GM18517 (cell line): ENCODE measurements at regions not wholly inside any gene's neighbourhood (a gene's known extent, or its start where the extent isn't known, plus 50 kb on each side); places are given as distances from the start of the nearest gene placed in this dataset.

Experiments
- ATAC-seq: cut with Tn5 transposase; IDR thresholded peaks from one replicate; pipeline ENCODE4 v1.9.1; 2021; ENCODE audit warnings: mild to moderate bottlenecking, moderate library complexity; ENCODE audit not compliant: unreplicated experiment

DNA sequence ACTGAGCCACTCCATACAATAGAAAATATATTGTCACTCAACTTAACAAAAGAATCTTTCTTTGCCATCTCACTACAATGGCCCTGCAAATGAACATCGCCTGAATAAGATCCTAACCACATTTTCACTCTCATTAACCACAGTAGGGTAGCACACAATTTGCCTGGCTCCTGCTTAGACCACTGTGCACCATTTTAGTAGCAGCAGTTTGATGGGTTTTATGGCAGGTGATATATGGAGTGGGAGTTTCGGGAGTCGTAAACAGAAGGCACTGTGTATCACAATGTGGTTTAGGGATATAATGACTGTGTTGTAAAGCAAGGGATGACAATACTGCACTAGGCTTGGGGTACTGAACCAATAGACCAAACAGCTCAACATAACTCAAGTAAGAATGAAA is 617.4 kb downstream of the BCL11A start:
- no peak for ATAC-seq

DNA sequence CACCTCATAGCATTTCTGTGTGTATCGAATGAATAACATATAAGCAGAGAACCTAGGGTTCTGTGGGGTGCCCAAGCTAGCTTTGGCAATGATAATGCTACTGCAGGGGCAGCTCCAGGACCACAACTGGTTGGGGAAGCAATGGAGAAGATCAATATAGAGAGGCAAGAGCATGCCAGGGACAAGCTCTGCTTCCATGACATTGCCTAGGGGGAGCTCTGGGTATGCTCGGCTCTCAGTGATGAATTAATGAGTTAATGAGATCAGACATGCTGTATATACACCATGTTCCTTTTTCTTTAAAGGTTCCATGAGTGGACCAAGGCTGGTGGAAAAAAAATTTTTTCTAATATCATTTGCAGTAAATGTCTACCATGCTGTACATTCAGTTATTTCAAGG is 618.4 kb downstream of the BCL11A start:
- no peak for ATAC-seq

DNA sequence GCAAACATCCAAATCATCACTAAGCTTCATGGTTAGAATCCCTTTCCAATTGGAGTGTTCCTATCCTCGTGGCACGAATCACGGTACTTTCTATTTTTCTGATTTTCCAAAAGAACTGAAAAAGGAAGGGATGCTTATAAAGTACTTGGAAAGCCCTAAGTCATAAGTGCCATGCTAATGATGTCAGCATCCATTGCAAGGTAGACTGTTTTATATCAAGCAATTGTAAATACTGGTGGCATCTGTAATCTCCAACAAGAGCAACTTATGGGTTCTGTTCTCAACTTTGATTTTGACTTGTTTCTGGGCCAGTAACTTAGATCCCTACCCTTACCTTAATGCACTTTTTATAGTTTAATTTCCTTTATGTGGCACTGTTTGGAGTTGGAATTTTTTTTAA is 619.5 kb downstream of the BCL11A start:
- no peak for ATAC-seq

DNA sequence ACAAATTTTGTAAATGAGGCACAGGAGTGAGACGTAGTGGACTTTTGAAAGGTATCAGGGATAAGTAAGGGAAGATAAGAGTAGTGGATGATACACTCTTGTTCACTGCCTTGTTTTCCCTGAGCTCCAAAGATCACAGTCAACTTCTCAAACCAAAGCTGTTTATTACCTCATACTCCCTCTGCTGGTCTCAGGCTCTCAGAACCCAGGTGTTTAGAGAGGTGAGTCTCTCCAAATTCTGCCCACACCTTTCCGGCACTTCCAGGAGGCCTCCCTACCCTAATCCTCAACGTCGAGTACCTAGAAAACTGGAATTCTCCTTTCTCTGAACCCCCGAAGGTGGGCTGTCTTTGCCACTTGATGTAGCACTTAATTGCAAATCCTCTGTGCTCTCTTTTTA is 621.1 kb downstream of the BCL11A start:
- no peak for ATAC-seq

DNA sequence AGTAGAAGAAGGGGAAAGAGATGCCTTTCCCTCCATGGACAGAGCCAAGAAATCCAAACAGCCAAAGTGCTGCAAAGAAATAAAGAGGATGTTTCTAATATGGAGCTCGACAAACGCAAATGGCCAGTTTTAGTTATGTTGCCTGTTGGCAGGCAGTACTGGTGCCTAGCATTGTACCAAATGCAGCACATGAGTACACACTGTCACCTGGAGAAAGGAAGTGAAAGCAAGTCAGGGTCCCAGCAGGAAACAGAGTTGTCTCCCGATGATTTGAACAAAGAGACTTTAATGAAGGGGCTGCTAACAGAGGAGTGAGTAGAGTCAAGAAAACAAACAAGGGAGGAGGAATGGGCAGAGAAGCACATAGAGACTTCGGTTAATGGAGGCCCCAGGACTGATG is 623.0 kb downstream of the BCL11A start:
- no peak for ATAC-seq

DNA sequence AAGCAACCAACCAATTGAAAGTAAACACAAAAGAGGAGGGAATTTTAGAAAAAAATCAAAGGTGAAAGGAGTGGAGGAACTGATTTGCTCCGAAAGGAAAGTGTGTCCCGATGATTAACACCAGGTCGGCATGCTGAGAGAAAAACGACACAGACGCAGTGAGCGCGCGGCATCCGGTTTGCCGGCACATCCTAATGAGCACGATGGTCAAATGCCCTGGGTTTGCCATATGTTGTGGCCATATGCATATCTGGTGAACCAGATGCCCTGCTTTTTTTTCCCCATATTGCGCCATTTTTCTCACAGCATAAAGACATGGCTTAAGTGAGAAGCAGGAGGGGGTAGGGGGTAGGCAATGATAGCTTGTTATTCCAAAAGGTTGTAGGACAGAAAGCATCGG is 626.7 kb downstream of the BCL11A start:
- no peak for ATAC-seq

DNA sequence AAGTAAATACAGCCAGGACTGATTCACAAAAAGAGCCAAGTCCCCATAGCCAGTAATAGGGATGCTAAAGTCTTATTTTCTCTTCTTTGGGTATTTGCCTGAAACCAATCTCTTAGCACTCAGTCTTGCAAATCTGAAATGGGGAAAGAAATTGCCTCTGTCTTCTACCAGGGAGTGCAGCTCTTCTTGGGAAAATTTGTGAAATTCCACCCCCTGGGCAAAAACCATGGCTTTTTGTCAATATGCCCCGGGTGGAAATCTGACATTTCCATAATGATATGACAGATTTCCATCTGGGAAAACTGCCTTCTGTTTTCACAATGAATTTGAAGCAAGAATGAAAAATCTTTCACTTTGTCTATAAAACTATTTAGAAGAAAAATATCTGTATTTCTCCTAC is 628.1 kb downstream of the BCL11A start:
- no peak for ATAC-seq

DNA sequence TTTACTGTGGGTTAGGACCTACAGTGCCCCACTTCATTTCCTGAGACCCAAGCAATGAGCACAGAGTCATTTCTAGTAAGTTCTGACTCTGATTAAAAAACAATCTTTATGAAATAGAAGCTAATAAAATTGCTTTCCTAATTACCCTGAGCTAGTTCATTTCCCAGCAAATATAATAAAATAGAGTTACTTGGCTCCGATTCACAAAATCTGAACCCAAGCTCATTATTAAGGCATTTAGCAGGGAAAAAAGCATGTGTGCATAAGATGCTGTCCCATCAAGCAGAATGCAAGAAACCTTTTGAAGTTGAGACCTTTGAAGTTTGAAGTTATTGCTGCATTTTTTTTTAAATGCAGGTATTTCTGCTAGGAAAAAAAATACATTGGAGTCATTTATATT is 629.1 kb downstream of the BCL11A start:
- ATAC-seq: no peak

DNA sequence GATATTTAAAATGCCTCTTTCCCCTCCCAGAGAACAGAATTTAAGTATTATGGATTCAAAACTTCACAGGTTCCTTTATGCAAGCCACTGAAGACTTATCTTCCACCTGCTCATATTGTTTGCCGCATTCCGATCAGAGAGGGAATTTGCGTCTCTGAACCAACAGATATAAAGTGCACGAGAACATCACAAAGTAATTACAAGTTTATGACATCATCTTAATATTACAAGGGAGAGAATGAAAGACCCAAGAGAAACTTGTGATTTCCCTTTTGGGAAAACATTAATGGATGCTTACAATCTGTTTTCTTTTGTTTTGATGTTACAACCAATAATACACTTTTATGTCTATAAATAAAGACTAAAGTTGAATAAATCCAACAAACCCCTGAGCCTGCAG is 631.0 kb downstream of the BCL11A start:
- ATAC-seq: no peak

DNA sequence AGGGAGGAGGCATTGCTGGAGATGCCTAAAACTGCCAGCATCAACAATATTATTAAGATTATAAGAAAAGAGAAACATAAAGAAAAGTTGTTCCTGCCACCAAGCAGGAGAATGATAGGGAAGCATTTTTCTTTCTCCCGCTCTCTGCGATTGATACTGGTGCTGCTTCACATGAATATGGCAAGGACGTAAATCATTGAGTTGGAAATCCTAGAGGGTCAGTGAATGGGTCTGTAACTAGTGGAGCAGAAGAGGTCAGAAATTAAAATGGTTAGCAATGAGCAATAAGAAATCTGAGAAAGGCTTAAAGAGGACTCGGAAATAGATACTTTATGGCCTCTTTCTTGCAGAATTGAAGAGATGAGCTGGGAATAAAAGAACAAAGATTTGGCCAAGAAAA is 631.7 kb downstream of the BCL11A start:
- no peak for ATAC-seq

DNA sequence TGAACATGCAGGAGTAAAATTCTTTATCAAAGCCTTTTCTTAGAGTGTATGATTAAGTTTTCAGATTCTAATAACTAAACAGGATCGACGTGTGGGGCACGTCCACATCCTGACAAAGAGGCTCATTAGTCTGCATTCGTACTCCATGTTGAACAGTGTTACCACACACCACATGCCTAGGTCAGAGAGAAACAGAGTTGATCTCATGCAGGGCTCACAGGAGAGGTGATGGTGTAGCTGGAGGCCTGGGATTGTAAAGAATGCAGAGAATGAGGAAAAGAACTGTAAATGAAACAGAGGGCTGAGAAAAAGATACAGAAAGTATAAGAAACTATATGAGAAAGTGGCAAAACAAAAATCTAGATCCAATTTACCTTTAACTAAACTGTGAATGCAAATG is 632.5 kb downstream of the BCL11A start:
- ATAC-seq: no peak

DNA sequence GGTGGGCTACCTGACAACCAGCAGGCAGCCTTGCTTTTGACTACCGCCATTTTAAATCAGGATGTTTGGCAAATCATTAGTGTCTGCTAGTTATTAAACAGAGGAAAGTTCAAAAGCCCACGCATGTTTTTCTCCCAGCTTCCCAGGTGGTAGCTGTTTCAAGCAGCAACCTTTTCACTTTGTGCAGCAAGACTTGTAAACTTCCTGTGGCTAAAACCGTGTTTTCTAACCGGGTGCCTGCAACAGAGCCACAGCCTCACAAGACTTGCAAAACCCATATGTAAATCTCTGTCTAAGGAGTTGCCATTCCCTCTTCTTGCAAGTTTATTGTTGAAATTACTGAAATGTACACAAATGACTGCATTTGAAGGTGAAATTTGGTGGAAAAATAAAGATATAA is 633.1 kb downstream of the BCL11A start:
- ATAC-seq: no peak

DNA sequence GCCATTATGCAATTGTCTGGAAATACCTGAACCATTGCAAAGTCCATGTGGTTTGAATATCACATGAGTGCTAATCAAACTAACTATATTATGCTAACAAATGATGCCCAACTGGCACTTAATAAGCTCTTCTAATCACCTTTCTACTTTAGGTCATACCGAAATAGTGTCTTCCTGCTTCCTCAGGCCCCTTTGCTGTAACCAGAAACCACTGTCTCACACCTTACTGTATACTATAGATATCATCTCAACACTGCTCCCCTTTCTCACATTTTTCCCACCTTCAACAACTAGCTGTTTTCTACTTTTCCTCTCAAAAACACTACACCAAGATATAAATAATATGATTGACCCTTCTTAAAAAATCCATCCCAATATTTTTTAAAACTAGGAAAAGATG is 633.9 kb downstream of the BCL11A start:
- ATAC-seq: no peak

DNA sequence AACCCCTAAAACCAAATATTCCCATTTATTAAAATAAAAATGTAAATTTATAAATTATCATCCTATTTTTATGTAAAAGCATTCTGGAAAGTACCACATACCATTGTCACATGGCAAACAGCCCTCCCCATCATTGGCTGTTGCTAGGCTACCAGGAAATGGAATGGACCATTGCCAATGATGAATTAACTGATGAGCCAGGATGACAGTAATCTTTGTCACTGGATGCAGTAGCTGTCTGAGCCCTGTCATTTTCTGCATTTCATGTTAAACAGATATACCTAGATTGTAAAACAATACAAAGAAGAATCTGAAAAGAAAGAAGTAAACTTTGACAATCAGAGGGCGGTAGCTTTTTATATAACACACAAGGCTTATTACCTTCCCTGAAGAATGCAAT is 641.4 kb downstream of the BCL11A start:
- no peak for ATAC-seq

DNA sequence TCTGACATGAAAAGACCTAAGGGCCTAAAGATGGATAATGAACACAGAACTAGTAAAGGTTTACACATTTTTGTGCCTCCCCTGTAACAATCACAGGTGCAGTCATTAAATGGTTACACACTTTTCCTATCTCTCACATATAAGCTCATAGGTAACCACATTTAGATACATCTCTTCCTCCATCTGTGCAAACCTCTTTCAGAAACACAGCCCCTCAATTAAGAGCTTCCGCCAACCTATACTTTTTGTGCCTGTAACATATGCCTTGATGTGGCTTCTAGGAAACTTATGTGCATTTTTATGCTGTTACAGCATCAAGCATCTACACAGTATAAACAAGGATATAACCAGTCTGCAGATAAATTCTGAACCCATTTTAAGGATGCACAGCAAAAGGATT is 643.3 kb downstream of the BCL11A start:
- no peak for ATAC-seq

DNA sequence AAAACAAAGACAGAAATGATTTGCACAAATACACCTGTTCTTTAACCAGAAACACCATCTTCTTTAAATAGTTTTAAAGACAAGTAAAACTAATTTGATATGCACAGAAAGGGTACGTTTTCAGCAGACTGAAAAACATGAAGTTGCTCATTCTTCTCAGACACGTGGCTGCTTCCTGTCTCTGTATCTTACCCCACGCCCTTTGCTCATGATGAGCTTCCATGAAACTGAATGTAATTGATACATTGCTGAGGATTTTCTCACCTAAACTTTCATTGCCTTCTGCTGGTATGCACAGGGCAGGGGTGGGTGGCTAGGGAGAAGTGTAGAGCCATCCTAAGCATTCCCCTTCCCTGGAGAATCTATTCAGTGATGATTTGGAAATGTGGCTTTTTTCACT is 644.3 kb downstream of the BCL11A start:
- no peak for ATAC-seq

DNA sequence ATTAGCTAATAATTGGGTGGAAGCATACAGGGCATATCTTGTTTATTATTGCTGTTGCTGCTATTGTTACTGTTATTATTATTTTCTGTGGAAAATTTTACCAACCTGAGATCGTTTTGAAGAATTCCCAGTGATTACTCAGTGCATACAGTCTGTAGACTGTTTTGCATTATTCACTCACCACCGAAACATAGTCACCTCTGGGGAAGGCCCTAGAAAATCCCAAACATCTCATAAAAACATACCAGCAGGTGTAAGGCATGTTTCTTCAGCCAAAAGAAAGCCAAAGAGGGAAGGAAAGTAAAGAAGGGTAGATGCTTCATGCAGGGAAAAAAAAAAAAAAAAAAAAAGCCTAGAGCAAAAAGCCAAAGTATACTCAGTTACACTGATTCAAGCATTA is 647.7 kb downstream of the BCL11A start:
- ATAC-seq: no peak

DNA sequence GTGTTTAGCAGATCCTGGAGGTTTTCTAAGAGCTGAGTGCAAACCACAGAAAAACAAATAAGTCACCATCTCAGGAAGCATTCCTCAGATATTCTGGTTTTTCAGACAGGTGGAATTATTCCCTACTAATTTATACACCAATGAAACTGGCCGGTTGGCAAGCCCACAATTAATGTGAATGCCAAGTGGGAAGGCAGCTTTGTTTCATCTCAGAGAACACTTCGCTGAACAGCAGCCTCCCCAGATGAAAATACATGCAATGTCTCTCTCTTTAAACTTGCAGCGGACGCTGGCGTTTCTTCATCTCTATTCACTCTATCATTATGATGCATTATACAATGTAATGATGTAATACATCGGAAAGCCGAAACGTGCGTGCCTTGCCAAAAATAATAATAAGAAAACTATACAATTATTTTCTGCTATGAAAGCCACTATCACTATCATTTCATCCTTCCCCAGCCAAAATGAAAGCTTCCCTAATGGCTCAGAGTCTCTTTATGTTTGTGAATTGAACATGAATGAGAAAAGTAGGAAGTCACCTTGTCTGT is 649.4 kb downstream of the BCL11A start:
- no peak for ATAC-seq

DNA sequence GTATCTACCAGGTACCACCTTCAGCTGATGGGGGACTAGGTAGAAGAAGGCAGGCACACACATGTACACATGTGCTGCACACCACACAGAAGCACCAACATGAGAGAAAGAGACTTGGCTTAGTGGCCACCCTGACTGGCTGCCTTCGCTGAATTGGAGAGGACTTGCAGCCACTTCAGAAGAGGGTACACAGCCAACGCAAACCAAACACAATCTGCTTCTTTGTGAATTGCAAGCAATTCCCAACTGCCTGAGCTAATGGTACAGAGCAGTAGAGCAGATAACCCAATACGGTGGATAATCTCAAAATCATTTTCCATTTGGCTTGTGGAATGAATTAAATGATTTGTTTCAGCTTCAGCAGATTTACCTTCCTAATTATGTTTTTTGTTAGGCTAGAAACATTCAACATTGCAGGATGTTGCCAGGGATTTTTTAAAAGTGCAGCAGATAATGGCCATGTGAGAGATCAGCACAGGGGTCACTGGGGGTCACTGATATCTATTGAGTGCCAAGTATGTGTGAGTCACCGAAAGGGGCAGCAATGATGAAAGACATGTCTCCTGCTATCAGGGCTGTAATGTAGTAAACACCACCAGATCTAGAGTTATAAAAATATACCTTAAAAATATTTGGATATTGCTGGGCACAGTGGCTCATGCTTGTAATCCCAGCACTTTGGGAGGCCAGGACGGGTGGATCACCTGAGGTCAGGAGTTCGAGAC is 652.6 kb downstream of the BCL11A start:
- ATAC-seq: no peak

DNA sequence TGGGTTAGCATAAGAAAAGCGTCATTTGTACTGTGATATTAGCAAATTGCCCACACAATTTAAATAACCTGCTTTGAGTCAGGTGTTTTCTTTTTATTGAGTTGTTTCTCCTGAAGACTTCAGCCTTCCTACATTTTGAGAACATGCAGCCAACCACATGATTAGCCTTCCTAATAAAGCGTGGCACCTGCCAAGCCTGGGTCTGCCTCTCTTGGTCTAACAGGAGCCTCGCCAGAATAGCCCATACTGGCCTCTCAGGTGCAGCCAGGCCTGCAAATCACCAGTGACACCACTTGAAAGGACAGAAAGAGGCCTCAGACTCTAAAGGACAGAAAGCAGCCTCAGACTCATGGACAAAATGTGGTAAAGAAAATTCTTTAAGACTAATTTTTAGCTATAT is 653.8 kb downstream of the BCL11A start:
- no peak for ATAC-seq

DNA sequence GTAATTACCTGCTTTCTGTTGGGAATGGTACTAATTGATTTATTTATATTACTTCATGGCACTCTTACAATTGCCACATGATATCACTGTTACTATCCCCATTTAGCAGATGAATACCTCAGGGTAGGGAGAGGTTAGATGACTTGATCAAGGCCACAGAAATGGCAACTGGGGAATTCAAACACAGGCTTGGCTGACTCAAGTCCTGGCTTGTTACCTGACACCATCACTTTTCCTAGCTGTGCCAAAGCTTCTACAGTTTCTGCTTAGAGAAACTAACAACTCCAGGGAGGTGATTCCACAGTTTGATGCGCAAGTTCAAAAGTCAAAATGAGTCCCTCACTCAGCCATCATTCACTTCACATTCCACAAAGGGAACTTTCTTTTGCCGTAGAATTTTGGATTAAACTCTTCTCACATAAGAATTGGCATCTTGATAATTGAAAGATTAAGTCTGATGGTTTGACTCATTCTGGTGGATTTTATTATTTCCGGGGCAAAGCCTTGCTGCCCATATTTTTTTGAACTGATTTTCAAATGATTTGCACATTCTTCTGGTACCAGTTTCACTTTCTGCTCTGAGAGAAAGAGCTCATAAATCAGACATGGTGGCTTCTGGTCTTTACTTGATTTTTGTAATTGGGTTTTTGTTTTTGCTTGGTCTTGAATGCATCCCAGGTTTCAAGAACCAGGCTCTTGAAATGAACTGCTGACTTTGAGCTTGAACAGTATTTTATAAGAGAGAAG is 656.8 kb downstream of the BCL11A start:
- ATAC-seq: no peak

DNA sequence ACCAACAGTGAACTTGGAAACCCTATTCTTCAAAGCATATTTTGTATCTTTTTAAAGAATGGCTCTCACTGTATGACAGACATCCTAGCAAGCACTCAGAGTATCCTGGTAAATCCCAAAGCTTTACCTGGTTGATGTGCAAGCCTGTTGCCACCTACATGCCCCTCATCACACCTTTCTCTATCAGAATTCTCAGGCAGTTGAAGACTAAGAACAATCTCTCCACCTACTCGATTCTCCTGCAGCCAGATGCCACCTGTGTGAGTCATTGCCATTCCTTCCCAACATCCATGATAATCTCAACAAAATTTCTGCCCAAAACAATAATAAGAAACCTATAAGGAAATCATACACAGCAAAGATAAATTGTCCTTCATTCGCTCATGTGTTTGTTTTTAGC is 659.8 kb downstream of the BCL11A start:
- ATAC-seq: no peak
